ENCODE measurements at regions not wholly inside any gene's neighbourhood (a gene's known extent, or its start where the extent isn't known, plus 50 kb on each side); places are given as distances from the start of the nearest gene placed in this dataset. TPM values are rescaled to one million over a fixed set of nuclear protein-coding genes. Genes with fewer than 3 reads are reported as not detected.
"Not testable (repeated sequence)": the region's sequence is repeated elsewhere in the genome, so short reads cannot be mapped to it uniquely, and the experiment has no call there.

- POLR2A ChIA-PET; H3K9ac ChIP-seq (ENCODE audit: insufficient read depth in 1 of 2, low read depth in 2 of 2, low read length in 2 of 2); CTCF ChIA-PET (ENCODE audit: low intra/inter-chr PET ratio); H3K9me1 ChIP-seq (ENCODE audit: control insufficient read depth, insufficient read depth, low read length); H3K79me2 ChIP-seq (ENCODE audit: control insufficient read depth, insufficient read depth, low read length); H3K36me3 ChIP-seq (ENCODE audit: control insufficient read depth, insufficient read depth, low read length); H3K4me3 ChIP-seq; H3K9me3 ChIP-seq (replicated peaks; ENCODE audit: control insufficient read depth, insufficient read depth, low read depth, low read length); DNase-seq (ENCODE audit: extremely low read depth in 1 of 4, low spot score in 3 of 4); FAIRE-seq; H3K27me3 ChIP-seq (ENCODE audit: control insufficient read depth in 2 of 2, insufficient read depth in 2 of 2, low read length in 2 of 2); in situ Hi-C loops (cut with MboI); H3K27ac ChIP-seq (ENCODE audit: extremely low read depth, low read depth, low read length); H2AFZ ChIP-seq (ENCODE audit: low read depth, low read length); H3K4me2 ChIP-seq (ENCODE audit: insufficient read depth, low read length); intact Hi-C loops (cut with micrococcal nuclease); H3K4me1 ChIP-seq (replicated peaks in 1 of 2; ENCODE audit: control insufficient read depth in 2 of 2, insufficient read depth in 2 of 2, low read length in 2 of 2); H4K20me1 ChIP-seq (replicated peaks; ENCODE audit: control insufficient read depth, insufficient read depth, low read length); BruUV-seq (replicated peaks); ATAC-seq: not testable (repeated sequence)
- no CpG with 5 or more reads among the region's 17 CpGs for WGBS (ENCODE audit: insufficient coverage, low coverage, missing lambda C conversion rate)
These were observed 75.9 kb upstream of the POTEB3 start for GRCh38 chr15:21516248-21516647.

- DNase-seq (ENCODE audit: extremely low read depth in 1 of 4, low spot score in 3 of 4); intact Hi-C loops (cut with micrococcal nuclease); in situ Hi-C loops (cut with MboI); H3K4me3 ChIP-seq; FAIRE-seq; H3K4me1 ChIP-seq (replicated peaks in 1 of 2; ENCODE audit: control insufficient read depth in 2 of 2, insufficient read depth in 2 of 2, low read length in 2 of 2); H4K20me1 ChIP-seq (replicated peaks; ENCODE audit: control insufficient read depth, insufficient read depth, low read length); BruUV-seq (replicated peaks); H3K36me3 ChIP-seq (ENCODE audit: control insufficient read depth, insufficient read depth, low read length); H3K9me1 ChIP-seq (ENCODE audit: control insufficient read depth, insufficient read depth, low read length); POLR2A ChIA-PET; H3K9me3 ChIP-seq (replicated peaks; ENCODE audit: control insufficient read depth, insufficient read depth, low read depth, low read length); H3K4me2 ChIP-seq (ENCODE audit: insufficient read depth, low read length); CTCF ChIA-PET (ENCODE audit: low intra/inter-chr PET ratio); H3K9ac ChIP-seq (ENCODE audit: insufficient read depth in 1 of 2, low read depth in 2 of 2, low read length in 2 of 2); ATAC-seq; H3K79me2 ChIP-seq (ENCODE audit: control insufficient read depth, insufficient read depth, low read length); H2AFZ ChIP-seq (ENCODE audit: low read depth, low read length); H3K27ac ChIP-seq (ENCODE audit: extremely low read depth, low read depth, low read length); H3K27me3 ChIP-seq (ENCODE audit: control insufficient read depth in 2 of 2, insufficient read depth in 2 of 2, low read length in 2 of 2): not testable (repeated sequence)
- WGBS (ENCODE audit: insufficient coverage, low coverage, missing lambda C conversion rate) = no CpG with 5 or more reads among the region's 23 CpGs
These were observed 75.0 kb upstream of the POTEB3 start for GRCh38 chr15:21515296-21515695.

GRCh38 chr15:21503021-21503420 lies 62.7 kb upstream of the POTEB3 start:
- FAIRE-seq; DNase-seq (ENCODE audit: extremely low read depth in 1 of 4, low spot score in 3 of 4); H4K20me1 ChIP-seq (replicated peaks; ENCODE audit: control insufficient read depth, insufficient read depth, low read length); intact Hi-C loops (cut with micrococcal nuclease); H3K9me3 ChIP-seq (replicated peaks; ENCODE audit: control insufficient read depth, insufficient read depth, low read depth, low read length); H3K36me3 ChIP-seq (ENCODE audit: control insufficient read depth, insufficient read depth, low read length); H3K9me1 ChIP-seq (ENCODE audit: control insufficient read depth, insufficient read depth, low read length); H2AFZ ChIP-seq (ENCODE audit: low read depth, low read length); H3K27ac ChIP-seq (ENCODE audit: extremely low read depth, low read depth, low read length); H3K4me1 ChIP-seq (replicated peaks in 1 of 2; ENCODE audit: control insufficient read depth in 2 of 2, insufficient read depth in 2 of 2, low read length in 2 of 2); BruUV-seq (replicated peaks); in situ Hi-C loops (cut with MboI); H3K79me2 ChIP-seq (ENCODE audit: control insufficient read depth, insufficient read depth, low read length); POLR2A ChIA-PET; ATAC-seq; H3K4me2 ChIP-seq (ENCODE audit: insufficient read depth, low read length); H3K4me3 ChIP-seq; CTCF ChIA-PET (ENCODE audit: low intra/inter-chr PET ratio); H3K9ac ChIP-seq (ENCODE audit: insufficient read depth in 1 of 2, low read depth in 2 of 2, low read length in 2 of 2); H3K27me3 ChIP-seq (ENCODE audit: control insufficient read depth in 2 of 2, insufficient read depth in 2 of 2, low read length in 2 of 2): not testable (repeated sequence)
- no CpG with 5 or more reads among the region's 2 CpGs for WGBS (ENCODE audit: insufficient coverage, low coverage, missing lambda C conversion rate)

Small RNA genes in the stretch of these regions (microRNA-seq; reads per million reads assigned to microRNA genes)
- gene MIR5701-2 (ENCODE audit: borderline microRNAs expressed) = not detected

Small RNA genes in the stretch of these regions (small RNA-seq; reads per million reads assigned to genes)
- gene AC135068.3 (not detected), gene MIR5701-2 (not detected)

Measured in K562 (cell line).